ENCODE measurements at regions not wholly inside any gene's neighbourhood (a gene's known extent, or its start where the extent isn't known, plus 50 kb on each side); places are given as distances from the start of the nearest gene placed in this dataset.

GRCh38 chr20:51335329-51335841 is 207.1 kb downstream of the NFATC2 start:
- H3K4me3 ChIP-seq (ENCODE audit: low read depth, low read length): no peak overlapping the region
- no peak for TF ChIP-seq CTCF (conservative IDR thresholded peaks at IDR 0.05; ENCODE audit: low read depth, low read length)
- DNase-seq (ENCODE audit: low read depth): no peak

GRCh38 chr20:51334609-51335008 is 207.9 kb downstream of the NFATC2 start:
- no peak for TF ChIP-seq CTCF (conservative IDR thresholded peaks at IDR 0.05; ENCODE audit: low read depth, low read length)
- DNase-seq (ENCODE audit: low read depth): no peak

GRCh38 chr20:51333971-51334370 is 208.5 kb downstream of the NFATC2 start:
- no peak for DNase-seq (ENCODE audit: low read depth)
- H3K4me3 ChIP-seq (ENCODE audit: low read depth, low read length): no peak overlapping the region
- no peak for TF ChIP-seq CTCF (conservative IDR thresholded peaks at IDR 0.05; ENCODE audit: low read depth, low read length)

More at GRCh38 chr20:51334609-51335008, 207.9 kb downstream of the NFATC2 start:
- no peak overlapping the region for H3K4me3 ChIP-seq (ENCODE audit: low read depth, low read length)

GRCh38 chr20:51333446-51333845 is 209.1 kb downstream of the NFATC2 start:
- TF ChIP-seq CTCF (conservative IDR thresholded peaks at IDR 0.05; ENCODE audit: low read depth, low read length): no peak
- DNase-seq (ENCODE audit: low read depth): no peak
- H3K4me3 ChIP-seq (ENCODE audit: low read depth, low read length): no peak overlapping the region

- TF ChIP-seq CTCF (conservative IDR thresholded peaks at IDR 0.05; ENCODE audit: low read depth, low read length): no peak
- no peak for DNase-seq (ENCODE audit: low read depth)
- no peak overlapping the region for H3K4me3 ChIP-seq (ENCODE audit: low read depth, low read length)
Measured at GRCh38 chr20:51331481-51331880, 211.0 kb downstream of the NFATC2 start.

GRCh38 chr20:51329845-51330244 is 212.7 kb downstream of the NFATC2 start:
- no peak for DNase-seq (ENCODE audit: low read depth)
- no peak overlapping the region for H3K4me3 ChIP-seq (ENCODE audit: low read depth, low read length)
- no peak for TF ChIP-seq CTCF (conservative IDR thresholded peaks at IDR 0.05; ENCODE audit: low read depth, low read length)

- no peak overlapping the region for H3K4me3 ChIP-seq (ENCODE audit: low read depth, low read length)
- no peak for TF ChIP-seq CTCF (conservative IDR thresholded peaks at IDR 0.05; ENCODE audit: low read depth, low read length)
- no peak for DNase-seq (ENCODE audit: low read depth)
Measured at GRCh38 chr20:51327251-51327841, 215.2 kb downstream of the NFATC2 start.

All from epithelial cell of proximal tubule (primary cell).